ENCODE measurements at regions not wholly inside any gene's neighbourhood (a gene's known extent, or its start where the extent isn't known, plus 50 kb on each side); places are given as distances from the start of the nearest gene placed in this dataset.

- TF ChIP-seq CTCF (IDR thresholded peaks at IDR 0.05), result no peak
- TF ChIP-seq POLR2A (IDR thresholded peaks at IDR 0.05), result no peak
These were observed 398.7 kb upstream of the PPP1R2C start for GRCh38 chrX:43176686-43177085.
